ENCODE measurements at regions not wholly inside any gene's neighbourhood (a gene's known extent, or its start where the extent isn't known, plus 50 kb on each side); places are given as distances from the start of the nearest gene placed in this dataset.
"Not testable (repeated sequence)": the region's sequence is repeated elsewhere in the genome, so short reads cannot be mapped to it uniquely, and the experiment has no call there.

GRCh38 chr9:80775530-80775929 lies 913.8 kb downstream of the TLE1 start:
- DNase-seq (ENCODE audit: low read depth in 2 of 2) = no peak

DNA sequence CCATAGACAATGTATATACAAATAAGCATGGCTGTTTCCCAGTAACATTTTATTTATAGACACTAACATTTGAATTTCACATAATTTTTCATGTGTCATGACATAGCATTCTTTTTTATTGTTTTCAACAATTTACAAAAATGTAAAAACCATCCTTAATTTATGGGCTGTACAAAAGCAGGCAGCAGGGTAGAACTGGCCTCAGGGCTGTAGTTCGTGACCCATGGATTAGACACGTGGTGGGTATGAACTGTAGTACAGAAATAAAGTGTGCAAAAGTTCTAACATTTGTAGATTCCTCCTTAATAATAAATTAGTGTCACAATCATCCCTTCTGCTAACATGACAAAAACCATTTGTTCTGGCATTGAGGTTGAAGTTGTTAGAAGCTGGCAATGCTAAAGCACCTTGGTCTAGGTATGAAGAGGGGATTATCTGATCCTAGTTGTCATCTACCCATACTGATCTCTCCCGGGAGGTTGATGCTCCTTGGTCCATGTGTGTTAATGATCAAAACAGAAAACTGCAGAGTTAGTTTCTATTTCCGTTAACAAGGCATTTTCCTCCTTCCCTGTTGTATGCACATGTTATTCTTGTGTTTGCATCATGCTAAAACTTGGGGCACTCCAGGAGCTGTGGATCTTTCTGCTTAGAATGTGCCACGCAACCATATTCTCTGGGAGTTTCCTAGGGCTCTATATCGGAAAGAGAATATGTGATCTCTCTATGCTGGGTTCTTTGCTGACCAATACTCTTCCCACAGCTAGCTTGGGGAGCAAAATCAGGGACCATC lies 917.6 kb downstream of the TLE1 start:
- DNase-seq (ENCODE audit: low read depth in 2 of 2) = no peak

GRCh38 chr9:80763536-80763935 lies 925.8 kb downstream of the TLE1 start:
- no peak for DNase-seq (ENCODE audit: low read depth in 2 of 2)

DNA sequence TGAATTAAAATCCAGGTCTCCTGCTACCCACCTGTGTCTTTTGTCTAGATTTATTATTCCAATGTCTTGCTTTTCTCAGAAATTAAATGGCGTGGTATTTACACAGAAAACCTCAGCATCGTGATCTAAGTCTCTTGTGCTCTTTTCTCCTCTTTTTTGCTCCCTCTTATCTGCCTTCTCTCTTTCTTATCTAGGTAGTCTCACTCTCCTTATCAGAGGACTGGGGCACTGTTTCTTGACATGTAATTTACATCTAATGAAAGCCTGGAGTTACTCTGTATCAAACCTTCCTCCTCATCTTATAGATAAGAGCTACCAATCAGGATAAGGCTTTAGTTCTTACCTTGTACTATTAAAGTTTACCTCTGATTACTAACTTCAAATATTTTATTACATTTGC lies 933.8 kb downstream of the TLE1 start:
- DNase-seq (ENCODE audit: low read depth in 2 of 2) = no peak

- DNase-seq (ENCODE audit: low read depth in 2 of 2) = not testable (repeated sequence)
Measured at GRCh38 chr9:80747056-80747455, 942.3 kb downstream of the TLE1 start.

- DNase-seq (ENCODE audit: low read depth in 2 of 2) = no peak
Measured at GRCh38 chr9:80732506-80732905, 956.8 kb downstream of the TLE1 start.

GRCh38 chr9:80720579-80720978 lies 968.8 kb downstream of the TLE1 start:
- no peak for DNase-seq (ENCODE audit: low read depth in 2 of 2)

- no peak for DNase-seq (ENCODE audit: low read depth in 2 of 2)
Measured at GRCh38 chr9:80707120-80707519, 982.2 kb downstream of the TLE1 start.

GRCh38 chr9:80701061-80701460 lies 988.3 kb downstream of the TLE1 start:
- DNase-seq (ENCODE audit: low read depth in 2 of 2) = no peak

GRCh38 chr9:80699511-80699998 lies 989.8 kb downstream of the TLE1 start:
- DNase-seq (ENCODE audit: low read depth in 2 of 2) = no peak

DNA sequence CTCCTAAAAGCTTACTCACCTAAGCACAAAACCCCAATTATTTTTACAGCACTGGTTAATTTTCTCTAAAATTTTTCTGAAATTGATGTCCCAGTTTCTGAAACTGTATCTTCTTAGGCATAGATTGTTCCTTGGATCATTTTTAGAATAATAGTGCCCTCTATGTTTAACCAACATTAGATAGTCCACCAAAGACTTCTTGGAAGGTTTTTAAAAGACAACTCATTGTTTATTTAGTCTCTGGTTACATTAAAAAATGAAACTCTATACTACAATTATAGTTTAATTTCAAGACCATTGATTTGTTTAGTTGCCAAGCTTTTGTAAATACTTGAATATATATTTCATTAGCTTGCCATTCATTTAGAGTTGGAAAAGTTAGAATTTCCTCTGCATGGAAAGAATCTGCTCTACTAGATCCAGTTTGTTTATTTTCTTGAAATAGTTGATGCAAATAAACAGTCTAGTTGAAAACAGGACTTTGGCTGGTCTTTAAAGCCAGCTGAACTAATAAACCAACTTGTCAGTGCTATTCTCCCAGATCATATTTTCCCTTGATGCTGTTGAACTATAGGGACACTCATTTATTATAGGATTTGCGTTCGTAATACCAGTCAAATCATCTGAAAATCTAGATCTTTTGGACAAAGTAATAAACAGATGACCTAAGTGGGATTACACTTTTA lies 990.5 kb downstream of the TLE1 start:
- DNase-seq (ENCODE audit: low read depth in 2 of 2) = no peak

DNA sequence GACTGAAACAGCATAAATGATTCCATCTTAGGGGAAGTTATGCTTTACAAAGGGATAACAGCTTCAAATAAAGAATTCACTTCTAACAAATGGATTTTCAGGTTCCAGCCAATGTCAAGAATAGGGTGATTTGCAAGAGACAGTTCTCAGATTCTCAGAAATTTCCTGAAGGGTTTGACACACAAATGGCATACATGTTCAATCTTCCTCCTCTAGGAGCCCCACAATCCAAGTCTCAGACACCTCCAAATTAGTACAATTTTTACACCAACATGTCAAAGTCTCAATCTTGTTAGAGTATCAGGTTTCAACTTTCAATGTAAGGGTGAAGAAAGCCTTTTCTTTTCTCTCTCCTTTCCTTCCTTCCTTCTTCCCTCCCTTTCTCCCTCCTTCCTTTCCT lies 996.6 kb downstream of the TLE1 start:
- DNase-seq (ENCODE audit: low read depth in 2 of 2) = no peak

DNA sequence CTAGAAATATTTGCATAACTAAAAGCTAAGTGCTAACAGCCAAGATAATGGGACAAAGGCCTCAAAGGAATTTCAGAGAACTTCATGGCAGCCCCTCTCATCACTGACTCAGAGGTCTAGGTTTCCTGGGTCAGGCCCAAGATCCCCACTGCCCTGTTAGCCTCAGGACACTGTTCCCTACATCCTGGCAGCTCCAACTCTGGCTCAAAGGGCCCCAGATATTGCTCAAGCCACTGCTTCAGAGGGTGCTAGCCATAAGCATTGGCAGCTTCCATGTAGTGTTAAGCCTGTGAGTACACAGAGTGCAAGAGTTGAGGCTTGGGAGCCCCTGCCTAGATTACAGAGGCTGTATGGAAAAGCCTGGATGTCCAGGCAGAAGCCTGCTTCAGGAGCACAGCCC lies 998.1 kb downstream of the TLE1 start:
- DNase-seq (ENCODE audit: low read depth in 2 of 2) = no peak

GRCh38 chr9:80690349-80690939 lies 998.9 kb downstream of the TLE1 start:
- DNase-seq (ENCODE audit: low read depth in 2 of 2) = no peak

- no peak for DNase-seq (ENCODE audit: low read depth in 2 of 2)
Measured at GRCh38 chr9:80679916-80680315, 1009.4 kb downstream of the TLE1 start.

DNA sequence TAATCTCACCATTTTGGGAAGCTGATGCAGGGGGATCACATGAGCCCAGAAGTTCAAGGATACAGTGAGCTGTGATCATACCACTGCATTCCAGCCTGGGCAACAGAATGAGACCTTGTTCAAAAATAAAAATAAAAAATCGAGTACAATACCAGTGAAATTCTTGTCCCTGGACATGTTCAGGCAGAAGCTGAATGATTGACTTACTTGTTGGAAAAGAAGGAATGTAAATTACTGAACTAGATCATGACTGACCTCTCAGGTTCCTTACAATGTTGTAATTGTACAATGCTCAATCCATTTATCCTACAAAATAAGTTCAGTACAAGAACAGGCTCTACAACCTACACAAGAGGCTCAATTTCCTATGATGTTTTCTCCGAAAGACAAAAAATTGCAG lies 1010.4 kb downstream of the TLE1 start:
- no peak for DNase-seq (ENCODE audit: low read depth in 2 of 2)

GRCh38 chr9:80673496-80673895 lies 1015.9 kb downstream of the TLE1 start:
- DNase-seq (ENCODE audit: low read depth in 2 of 2) = no peak

DNA sequence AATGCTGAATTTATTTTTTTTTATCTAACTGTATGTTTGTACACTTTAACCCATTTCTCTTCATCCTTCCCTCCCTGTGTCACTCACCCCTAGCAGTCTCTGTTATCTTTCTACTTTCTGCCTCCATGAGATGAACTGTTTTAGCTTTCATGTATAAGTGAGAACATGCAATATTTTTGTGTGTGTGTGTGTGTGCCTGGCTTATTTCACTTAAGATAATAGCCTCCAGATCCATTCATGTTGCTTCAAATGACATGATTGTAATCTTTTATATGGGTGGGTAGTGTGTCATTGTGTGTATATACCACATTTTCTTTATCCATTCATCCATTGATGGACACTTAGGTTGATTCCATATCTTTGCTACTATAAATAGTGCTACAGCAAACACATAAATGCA lies 1023.9 kb downstream of the TLE1 start:
- no peak for DNase-seq (ENCODE audit: low read depth in 2 of 2)

DNA sequence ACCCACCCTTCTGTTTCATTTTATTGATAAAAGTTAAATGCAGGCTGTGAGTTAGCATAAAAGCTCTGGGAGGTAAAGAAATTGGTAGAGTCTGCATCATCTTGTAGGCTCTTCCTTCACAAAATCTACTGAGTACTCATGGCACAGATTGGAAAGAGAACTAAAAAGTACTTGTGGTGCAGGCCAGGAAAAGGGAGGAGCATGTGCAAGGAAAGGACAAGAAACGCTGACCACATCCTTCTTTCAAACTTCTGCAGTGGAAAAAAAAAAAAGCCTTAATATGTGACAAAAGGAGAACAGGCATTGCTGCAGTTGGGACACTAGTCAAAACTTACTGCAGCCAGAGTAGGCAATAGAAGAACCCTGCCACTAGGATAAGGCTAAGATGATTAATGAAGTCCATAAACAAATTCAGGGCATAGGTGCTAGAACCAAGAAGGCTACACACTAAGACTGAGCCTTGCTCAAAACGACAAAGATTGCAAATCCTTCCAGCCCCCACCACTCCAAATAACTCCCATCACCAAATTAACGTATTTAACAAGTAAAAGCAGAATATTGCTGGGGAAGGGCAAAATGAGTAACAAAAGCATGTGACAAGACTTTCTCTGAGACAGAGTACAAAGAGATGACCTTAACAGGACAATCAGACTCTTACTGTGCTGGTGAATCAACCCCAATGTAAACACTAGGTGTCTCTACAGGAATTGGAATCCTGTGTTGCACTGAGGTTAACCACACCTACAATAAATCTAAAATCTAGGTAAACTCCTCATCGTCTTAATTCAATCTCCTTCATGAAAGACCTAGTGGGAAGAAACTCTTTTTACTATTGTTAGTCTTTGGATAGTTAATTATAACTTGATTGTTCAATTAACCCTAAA lies 1024.8 kb downstream of the TLE1 start:
- DNase-seq (ENCODE audit: low read depth in 2 of 2) = no peak

DNA sequence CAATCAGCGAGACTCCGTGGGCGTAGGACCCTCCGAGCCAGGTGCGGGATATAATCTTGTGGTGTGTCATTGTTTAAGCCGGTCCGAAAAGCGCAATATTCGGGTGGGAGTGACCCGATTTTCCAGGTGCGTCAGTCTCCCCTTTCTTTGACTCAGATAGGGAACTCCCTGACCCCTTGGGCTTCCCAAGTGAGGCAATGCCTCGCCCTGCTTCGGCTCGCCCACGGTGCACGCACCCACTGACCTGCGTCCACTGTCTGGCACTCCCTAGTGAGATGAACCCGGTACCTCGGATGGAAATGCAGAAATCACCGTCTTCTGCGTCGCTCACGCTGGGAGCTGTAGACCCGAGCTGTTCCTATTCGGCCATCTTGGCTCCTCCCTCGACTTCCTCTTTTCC lies 1029.6 kb downstream of the TLE1 start:
- not testable (repeated sequence) for DNase-seq (ENCODE audit: low read depth in 2 of 2)

GRCh38 chr9:80651044-80651443 lies 1038.3 kb downstream of the TLE1 start:
- DNase-seq (ENCODE audit: low read depth in 2 of 2) = no peak

DNA sequence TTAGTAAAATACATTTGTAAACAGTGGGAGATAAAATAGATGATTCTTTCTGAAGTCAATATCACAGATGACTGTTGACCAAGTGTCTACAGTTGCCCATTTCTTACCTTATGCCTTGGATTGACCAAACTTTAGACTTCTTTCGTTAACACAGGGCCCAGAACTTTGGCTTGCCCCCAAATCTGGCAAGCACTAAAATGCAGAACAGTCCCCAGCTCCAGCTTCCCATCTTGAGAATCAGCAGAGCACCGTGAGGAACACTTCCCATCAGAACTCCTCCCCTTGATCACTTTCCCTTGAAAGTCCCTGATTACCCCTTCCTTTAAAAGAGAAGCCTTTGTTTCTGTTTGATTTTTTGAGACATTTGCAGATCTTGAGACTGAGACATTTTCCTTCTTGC lies 1039.9 kb downstream of the TLE1 start:
- no peak for DNase-seq (ENCODE audit: low read depth in 2 of 2)
